Small intestine (tissue), 7 donors: ENCODE measurements at regions not wholly inside any gene's neighbourhood (a gene's known extent, or its start where the extent isn't known, plus 50 kb on each side); places are given as distances from the start of the nearest gene placed in this dataset.

Experiments
- DNase-seq, 2 donors: peaks; one replicate each; pipeline versions ENCODE4 v3.0.0 to v3.0.0-alpha.2; 2013
- FAIRE-seq: peaks from 2 replicates; lab custom pipeline; 2012; peaks lifted over from hg19 to GRCh38; lab: Jason Lieb, UNC
- H3K27ac ChIP-seq, 3 donors: one replicate each; pipeline ENCODE4 v1.5.1; 2013; ENCODE audit warnings: low read length in 2 of 3, mild to moderate bottlenecking in 2 of 3, control low read depth in 1 of 3, inconsistent platforms in 1 of 3, low read depth in 1 of 3, moderate library complexity in 1 of 3
- H3K27me3 ChIP-seq, 3 donors: one replicate each; pipeline ENCODE4 v1.6.1; 2013; ENCODE audit warnings: low read length in 3 of 3, inconsistent platforms in 1 of 3; ENCODE audit not compliant: control insufficient read depth in 3 of 3, insufficient read depth in 3 of 3
- H3K36me3 ChIP-seq, 3 donors: one replicate each; pipeline ENCODE4 v1.6.1; 2013; ENCODE audit warnings: low read length in 3 of 3, inconsistent platforms in 1 of 3, low read depth in 1 of 3, mild to moderate bottlenecking in 1 of 3, moderate library complexity in 1 of 3; ENCODE audit not compliant: control insufficient read depth in 3 of 3, insufficient read depth in 2 of 3
- H3K4me1 ChIP-seq, 3 donors: one replicate each; pipeline ENCODE4 v1.6.1; 2013; ENCODE audit warnings: low read length in 2 of 3, inconsistent platforms in 1 of 3, low read depth in 1 of 3, mild to moderate bottlenecking in 1 of 3, moderate library complexity in 1 of 3; ENCODE audit not compliant: control insufficient read depth in 3 of 3, insufficient read depth in 2 of 3
- H3K4me3 ChIP-seq, 3 donors: one replicate each; pipeline ENCODE4 v1.5.1; 2013; ENCODE audit warnings: low read length in 3 of 3, control low read depth in 1 of 3, inconsistent platforms in 1 of 3, low read depth in 1 of 3, mild to moderate bottlenecking in 1 of 3, moderate library complexity in 1 of 3
- H3K9me3 ChIP-seq, 2 donors: one replicate each; pipeline ENCODE4 v1.6.1; 2013; ENCODE audit warnings: low read depth in 1 of 2, low read length in 1 of 2; ENCODE audit not compliant: control insufficient read depth in 2 of 2, insufficient read depth in 1 of 2
- WGBS, 3 donors: extraction: QIAGEN DNeasy Blood & Tissue Kit; methylation state at CpG; one replicate each; pipeline ENCODE4 v1.1.7; 2013; 5-methylcytosine and 5-hydroxymethylcytosine counted together
- donor health status: healthy with polysubstance abuse.
- donor health status: control.
- donor health status: control.
- donor health status: Bipolar disorder and iron deficiency.
- donor health status: healthy.

GRCh38 chr3:869734-870133 is 223.1 kb upstream of the CNTN6 start:
- Histone ChIP-seq H3K36me3 (no peaks in the 10 kb centered on the region), H3K4me3 (no peak overlapping the region), H3K27me3 (no peaks in the 10 kb centered on the region), H3K4me1 (no peaks in the 10 kb centered on the region), H3K9me3 (no peaks in the 10 kb centered on the region), H3K27ac (no peak overlapping the region)
- FAIRE-seq (no peak), DNase-seq (no peak)
- WGBS, 3 donors, result 42 to 62% (median 46%) methylated on average over 2 of the region's 2 CpGs

- WGBS, 3 donors, result 85 to 92% (median 86%) methylated on average over 1 of the region's 1 CpG
- FAIRE-seq, result no peak
Observed at GRCh38 chr3:871651-872050, 221.2 kb upstream of the CNTN6 start.

GRCh38 chr3:877001-877400 is 215.8 kb upstream of the CNTN6 start:
- Histone ChIP-seq H3K27ac (no peak overlapping the region), H3K4me1 (no peaks in the 10 kb centered on the region), H3K4me3 (no peak overlapping the region), H3K27me3 (no peaks in the 10 kb centered on the region), H3K36me3 (no peaks in the 10 kb centered on the region), H3K9me3 (no peaks in the 10 kb centered on the region)
- WGBS, 3 donors, result 71 to 90% (median 75%) methylated on average over 1 of the region's 1 CpG
- FAIRE-seq, result no peak
- no peak for DNase-seq

More at GRCh38 chr3:871651-872050, 221.2 kb upstream of the CNTN6 start:
- H3K27ac ChIP-seq, result no peak overlapping the region
- H3K36me3 ChIP-seq, result no peaks in the 10 kb centered on the region
- DNase-seq, result no peak
- no peak overlapping the region for H3K4me3 ChIP-seq
- no peaks in the 10 kb centered on the region for H3K4me1 ChIP-seq
- no peaks in the 10 kb centered on the region for H3K27me3 ChIP-seq
- H3K9me3 ChIP-seq, result no peaks in the 10 kb centered on the region

- Histone ChIP-seq H3K9me3 (no peaks in the 10 kb centered on the region), H3K27me3 (no peaks in the 10 kb centered on the region), H3K4me3 (no peak overlapping the region), H3K4me1 (no peaks in the 10 kb centered on the region), H3K27ac (no peak overlapping the region), H3K36me3 (no peaks in the 10 kb centered on the region)
- no peak for FAIRE-seq
- 72 to 86% (median 85%) methylated on average over 1 of the region's 1 CpG for WGBS, 3 donors
- DNase-seq, result no peak
Observed at GRCh38 chr3:878746-879145, 214.1 kb upstream of the CNTN6 start.

GRCh38 chr3:880371-880770 is 212.5 kb upstream of the CNTN6 start:
- no peak overlapping the region for H3K27ac ChIP-seq
- no peak overlapping the region for H3K4me3 ChIP-seq
- H3K9me3 ChIP-seq, result no peaks in the 10 kb centered on the region
- no peaks in the 10 kb centered on the region for H3K4me1 ChIP-seq
- WGBS, 3 donors, result 56 to 62% (median 62%) methylated on average over 3 of the region's 3 CpGs
- no peak for FAIRE-seq
- no peaks in the 10 kb centered on the region for H3K36me3 ChIP-seq
- DNase-seq, result no peak
- H3K27me3 ChIP-seq, result no peaks in the 10 kb centered on the region

- Histone ChIP-seq H3K36me3 (no peaks in the 10 kb centered on the region), H3K27me3 (no peaks in the 10 kb centered on the region), H3K9me3 (no peaks in the 10 kb centered on the region), H3K4me3 (no peak overlapping the region), H3K4me1 (no peaks in the 10 kb centered on the region), H3K27ac (no peak overlapping the region)
- DNase-seq (no peak), FAIRE-seq (no peak)
- WGBS, 3 donors, result 55 to 67% (median 56%) methylated on average over 3 of the region's 3 CpGs
Observed at GRCh38 chr3:882533-882932, 210.3 kb upstream of the CNTN6 start.

- H3K36me3 ChIP-seq, result no peaks in the 10 kb centered on the region
- 33 to 49% (median 49%) methylated on average over 2 of the region's 2 CpGs for WGBS, 3 donors
- H3K9me3 ChIP-seq, result peaks cover 0 to 9% of the 10 kb centered on the region in 2 donors
- no peak overlapping the region for H3K27ac ChIP-seq
- DNase-seq (no peak), FAIRE-seq (no peak)
- H3K4me3 ChIP-seq, result no peak overlapping the region
- H3K27me3 ChIP-seq, result no peaks in the 10 kb centered on the region
- H3K4me1 ChIP-seq, result no peaks in the 10 kb centered on the region
Observed at GRCh38 chr3:901953-902778, 190.7 kb upstream of the CNTN6 start.

GRCh38 chr3:905217-905616 is 187.6 kb upstream of the CNTN6 start:
- DNase-seq (no peak), FAIRE-seq (no peak)
- H3K27ac ChIP-seq, result no peak overlapping the region
- no peaks in the 10 kb centered on the region for H3K4me1 ChIP-seq
- peaks cover 0 to 8% of the 10 kb centered on the region in 2 donors for H3K9me3 ChIP-seq
- H3K36me3 ChIP-seq, result no peaks in the 10 kb centered on the region
- 87 to 89% (median 89%) methylated on average over 2 of the region's 2 CpGs for WGBS, 3 donors
- H3K27me3 ChIP-seq, result no peaks in the 10 kb centered on the region
- H3K4me3 ChIP-seq, result no peak overlapping the region

- Histone ChIP-seq H3K4me3 (no peak overlapping the region), H3K36me3 (no peaks in the 10 kb centered on the region), H3K27me3 (no peaks in the 10 kb centered on the region), H3K27ac (no peak overlapping the region), H3K9me3 (no peaks in the 10 kb centered on the region), H3K4me1 (no peaks in the 10 kb centered on the region)
- whole genome bisulfite sequencing, 3 donors, result 50 to 74% (median 72%) methylated on average over 3 of the region's 3 CpGs
- FAIRE-seq (no peak), DNase-seq (no peak)
Observed at GRCh38 chr3:906739-907138, 186.1 kb upstream of the CNTN6 start.
